Fibroblast of pulmonary artery (primary cell): ENCODE measurements at regions not wholly inside any gene's neighbourhood (a gene's known extent, or its start where the extent isn't known, plus 50 kb on each side); places are given as distances from the start of the nearest gene placed in this dataset.

Experiments
- DNase-seq: peaks from one replicate; pipeline ENCODE4 v3.0.0-alpha.2; 2010; ENCODE audit warnings: low read depth
- H3K4me3 ChIP-seq: replicated peaks from 2 replicates; pipeline ENCODE4 v1.5.1; 2011; ENCODE audit warnings: low read depth, mild to moderate bottlenecking, control low read depth, low read length, moderate library complexity
- CTCF ChIP-seq: IDR thresholded peaks from 2 replicates; pipeline ENCODE4 v1.5.1; 2011; ENCODE audit warnings: mild to moderate bottlenecking, control low read depth, low read length, inconsistent platforms; ENCODE audit errors: missing control alignments

- H3K4me3 ChIP-seq = no peak overlapping the region
- no peak for TF ChIP-seq CTCF
- no peak for DNase-seq
Observed at GRCh38 chr1:227397354-227397978, 79.2 kb upstream of the CDC42BPA start.

GRCh38 chr1:227396539-227397353, 78.5 kb upstream of the CDC42BPA start:
- TF ChIP-seq CTCF = no peak
- no peak overlapping the region for H3K4me3 ChIP-seq

GRCh38 chr1:227395426-227396028, 77.2 kb upstream of the CDC42BPA start:
- DNase-seq = no peak
- H3K4me3 ChIP-seq = no peak overlapping the region
- TF ChIP-seq CTCF = no peak

More at GRCh38 chr1:227396539-227397353, 78.5 kb upstream of the CDC42BPA start:
- peak; percentile 10 for DNase-seq

GRCh38 chr1:227392984-227393764, 74.9 kb upstream of the CDC42BPA start:
- TF ChIP-seq CTCF = no peak
- no peak overlapping the region for H3K4me3 ChIP-seq
- no peak for DNase-seq

- no peak for DNase-seq
- no peak overlapping the region for H3K4me3 ChIP-seq
- TF ChIP-seq CTCF = no peak
Observed at GRCh38 chr1:227391879-227392278, 73.6 kb upstream of the CDC42BPA start.

- H3K4me3 ChIP-seq = no peak overlapping the region
- no peak for DNase-seq
- TF ChIP-seq CTCF = no peak
Observed at GRCh38 chr1:227391211-227391610, 72.9 kb upstream of the CDC42BPA start.
